Stimulated activated CD8-positive, alpha-beta memory T cell treated with anti-CD3 and anti-CD28 coated beads, Interleukin-2, amount 100 ng/mL, for 1 hour (primary cell): ENCODE measurements at regions not wholly inside any gene's neighbourhood (a gene's known extent, or its start where the extent isn't known, plus 50 kb on each side); places are given as distances from the start of the nearest gene placed in this dataset.

Source experiments
- DNase-seq, 2 donors: peaks; one replicate each; pipeline ENCODE4 v3.0.0-alpha.2; 2020; ENCODE audit warnings: low read depth in 2 of 2

DNA sequence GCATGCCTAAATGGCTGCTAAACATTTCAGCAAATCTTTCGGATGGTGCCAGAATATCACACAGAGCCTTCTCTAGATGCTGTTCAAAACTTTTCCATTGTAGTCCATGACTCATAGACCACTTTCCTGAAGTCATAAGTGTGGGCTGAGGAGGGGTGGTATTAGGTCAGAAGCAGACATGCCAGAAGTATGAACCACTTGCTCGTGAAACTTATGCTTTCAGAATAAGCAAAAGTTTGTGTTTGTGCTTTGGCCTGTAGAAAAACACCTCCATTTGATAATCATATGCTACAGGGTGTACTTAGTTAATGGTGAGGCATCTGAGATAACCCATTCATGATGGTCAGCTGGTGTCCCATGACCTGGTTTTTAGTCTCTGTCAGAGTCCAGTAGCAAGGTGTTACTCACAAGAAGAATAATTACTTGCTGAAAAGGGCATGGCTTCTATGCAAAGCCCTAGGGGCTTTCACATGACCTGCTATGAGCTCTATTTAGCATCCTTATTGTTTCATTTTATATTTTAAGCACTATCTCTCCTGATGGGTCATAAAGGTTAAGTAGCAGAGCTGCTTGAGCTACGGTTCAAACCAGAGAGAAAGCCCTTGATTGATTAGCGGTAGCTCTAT is 183.1 kb upstream of the IVNS1ABP start:
- no peak for DNase-seq

DNA sequence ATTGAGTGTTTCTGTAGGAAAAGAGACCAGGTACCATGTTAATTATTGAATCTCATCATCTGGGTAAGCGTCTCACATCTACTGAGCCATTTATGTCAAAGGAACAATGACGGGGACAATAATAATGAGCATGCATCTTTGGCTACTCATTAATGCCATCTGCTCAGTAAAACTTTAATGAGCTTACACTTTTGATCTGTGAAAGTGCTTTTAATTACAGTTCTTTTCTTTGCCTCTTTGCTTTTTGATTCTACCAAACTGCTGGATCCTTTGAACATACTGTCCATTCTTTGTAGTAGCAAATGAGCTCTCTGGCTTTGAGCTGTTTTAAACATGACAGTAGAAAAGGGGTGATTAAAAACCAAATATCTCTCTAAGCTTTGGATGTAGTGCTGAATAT is 181.2 kb upstream of the IVNS1ABP start:
- DNase-seq: no peak

DNA sequence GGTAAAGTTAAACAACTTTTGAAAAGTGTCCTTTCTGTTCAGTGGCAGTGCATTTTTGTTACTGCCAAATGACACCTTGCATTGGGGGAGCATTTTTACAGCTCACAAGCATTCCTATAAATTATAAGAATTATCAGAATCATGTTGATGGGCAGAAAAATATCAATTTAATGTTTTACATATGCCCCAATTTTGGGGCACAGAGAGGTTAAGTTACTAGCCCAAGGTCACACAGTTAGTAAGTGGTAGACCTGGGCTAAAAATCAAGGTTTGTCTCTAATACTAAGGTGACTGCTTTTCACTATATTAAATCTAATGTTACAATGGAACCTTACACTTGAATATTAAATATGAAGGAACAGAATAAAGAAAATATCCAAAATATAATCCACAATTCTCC is 180.1 kb upstream of the IVNS1ABP start:
- no peak for DNase-seq

DNA sequence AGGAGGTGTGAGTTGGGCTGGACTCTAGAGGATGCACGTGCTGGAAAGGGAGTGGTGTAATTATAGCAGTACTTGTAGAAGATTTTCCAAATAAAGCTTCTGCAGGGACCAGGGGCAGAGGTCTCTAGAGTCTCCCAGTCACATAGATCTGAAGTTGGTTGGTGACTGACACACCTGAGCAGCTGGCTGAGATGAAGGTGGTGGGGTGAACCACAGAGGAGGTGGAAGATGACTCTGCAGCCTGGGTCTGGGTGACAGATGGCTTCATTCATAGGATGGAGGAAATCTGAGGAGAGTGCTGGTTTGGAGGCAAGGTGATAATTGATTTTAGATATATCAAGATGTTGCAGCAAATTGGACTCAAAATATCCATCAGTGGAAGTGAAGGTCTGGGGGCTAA is 178.9 kb upstream of the IVNS1ABP start:
- DNase-seq: no peak

DNA sequence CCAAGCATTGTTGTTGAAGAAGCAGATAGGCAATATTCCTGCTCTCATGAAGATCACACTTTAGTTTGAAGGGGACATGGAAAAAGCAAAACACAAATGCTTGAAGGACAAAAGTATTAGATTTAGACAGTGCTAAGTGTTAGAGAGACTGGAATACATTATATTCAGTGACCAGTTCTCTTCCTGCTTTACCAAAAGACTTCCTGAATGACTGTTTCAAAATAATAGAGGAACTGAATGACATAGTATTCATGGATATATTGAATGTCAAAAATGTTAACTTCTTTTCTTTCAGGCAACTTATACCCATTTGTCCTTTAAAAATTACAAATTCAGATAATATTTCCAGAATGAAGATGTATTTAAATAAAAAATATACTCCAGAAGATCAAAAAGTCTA is 178.0 kb upstream of the IVNS1ABP start:
- DNase-seq: no peak

DNA sequence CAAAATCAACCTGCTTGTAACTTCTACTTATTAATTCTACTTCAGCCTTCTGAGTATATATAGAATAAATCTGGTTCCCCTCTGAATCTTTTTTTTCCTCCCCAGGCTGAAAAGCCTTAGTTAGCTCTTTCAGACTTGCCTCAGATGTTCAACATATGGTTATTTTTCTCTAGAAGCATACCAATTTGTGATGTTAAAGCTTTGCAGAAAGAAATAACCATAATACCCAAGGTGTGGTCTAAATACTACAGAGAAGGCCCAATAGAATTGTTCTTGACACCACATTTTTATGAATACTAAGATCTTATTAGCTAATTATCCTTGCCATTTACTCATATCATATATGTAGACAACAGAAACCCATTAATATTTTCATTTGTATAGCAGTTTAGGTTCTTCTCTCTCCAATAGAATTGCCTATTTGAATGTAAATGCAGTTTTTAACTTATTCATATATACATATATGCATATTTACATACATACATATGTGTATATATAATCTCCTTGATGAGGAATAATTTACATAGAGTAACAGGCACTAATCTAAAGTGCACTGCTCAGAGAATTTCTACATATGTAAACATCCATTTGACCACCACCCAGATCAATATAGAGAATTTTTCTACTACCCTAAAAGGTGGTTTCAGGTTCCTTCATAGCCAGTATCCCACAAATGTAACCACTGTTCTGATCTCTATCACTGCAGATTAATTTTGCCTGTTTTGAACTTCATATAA is 175.2 kb upstream of the IVNS1ABP start:
- DNase-seq: no peak

DNA sequence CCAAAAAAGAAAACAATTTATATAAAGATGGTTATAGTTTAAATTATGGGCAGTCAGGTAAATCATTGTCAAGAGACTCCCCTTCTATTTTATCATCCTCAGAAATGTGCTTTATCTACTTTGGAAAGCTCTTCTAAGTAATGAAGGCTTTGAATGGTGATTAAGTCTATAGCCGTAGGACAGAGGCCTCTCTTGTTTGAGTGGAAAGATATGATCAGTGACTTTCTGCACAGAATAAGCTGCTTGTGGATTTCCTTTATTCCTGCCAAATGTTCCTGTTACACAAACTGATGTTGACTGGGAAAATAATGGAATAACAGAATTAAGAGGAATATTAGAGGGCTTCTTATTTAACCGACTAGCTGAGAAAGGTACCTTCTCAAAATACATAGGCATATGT is 174.6 kb upstream of the IVNS1ABP start:
- DNase-seq: no peak

DNA sequence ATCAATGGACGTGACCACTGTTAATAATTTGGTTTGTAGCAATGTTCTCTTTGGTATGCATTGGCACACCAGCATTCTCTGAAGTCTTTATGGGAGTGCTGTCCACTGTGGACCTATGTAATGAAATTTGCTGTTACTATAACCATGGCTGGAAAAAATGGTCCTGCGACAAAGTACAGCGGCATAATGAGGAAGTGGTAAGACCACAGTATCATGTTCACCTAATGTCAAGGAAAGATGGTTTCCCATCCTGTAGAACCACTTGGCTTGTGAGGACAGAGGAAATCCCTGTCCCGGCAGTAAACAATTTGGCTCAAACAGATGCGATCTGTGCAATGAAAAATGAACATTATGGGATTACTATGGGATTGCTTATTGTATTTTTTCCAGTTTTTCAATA is 173.9 kb upstream of the IVNS1ABP start:
- DNase-seq: no peak

DNA sequence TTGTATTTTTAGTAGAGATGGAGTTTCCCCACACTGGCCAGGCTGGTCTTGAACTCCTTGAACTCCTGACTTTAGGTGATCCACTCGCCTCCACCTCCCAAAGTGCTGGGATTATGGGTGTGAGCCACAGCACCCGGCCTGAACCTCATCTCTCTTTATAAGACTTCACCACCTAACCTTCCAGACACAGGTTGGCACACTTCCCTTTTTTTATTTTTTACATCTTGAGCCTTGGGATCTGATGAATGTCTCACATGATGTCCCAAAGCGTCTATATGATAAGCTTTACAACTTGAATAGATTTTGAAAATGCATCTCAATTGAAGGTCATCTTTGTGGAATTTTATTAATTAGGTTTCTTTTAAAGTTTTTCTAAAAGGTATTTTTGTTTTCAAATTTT is 172.4 kb upstream of the IVNS1ABP start:
- no peak for DNase-seq

DNA sequence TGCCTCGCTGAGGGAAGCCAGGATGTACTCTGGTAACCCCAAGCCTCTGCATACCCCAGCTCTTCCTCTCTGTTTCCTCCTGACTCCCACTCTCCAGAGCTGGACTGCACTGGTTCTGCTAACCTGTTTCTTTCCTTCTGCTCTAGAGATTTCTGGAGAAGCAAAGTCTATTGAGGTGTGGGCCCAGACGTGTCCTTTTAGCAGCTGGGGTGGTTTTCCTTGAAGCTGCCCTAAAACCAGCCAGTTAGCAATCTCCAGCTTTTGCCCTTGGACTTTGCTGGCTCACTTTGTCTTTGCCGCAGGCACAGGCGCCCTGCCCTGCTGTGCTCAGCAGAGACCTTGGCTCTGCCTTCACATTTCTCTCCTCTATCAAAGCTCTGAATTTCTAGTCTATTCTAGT is 171.8 kb upstream of the IVNS1ABP start:
- no peak for DNase-seq

DNA sequence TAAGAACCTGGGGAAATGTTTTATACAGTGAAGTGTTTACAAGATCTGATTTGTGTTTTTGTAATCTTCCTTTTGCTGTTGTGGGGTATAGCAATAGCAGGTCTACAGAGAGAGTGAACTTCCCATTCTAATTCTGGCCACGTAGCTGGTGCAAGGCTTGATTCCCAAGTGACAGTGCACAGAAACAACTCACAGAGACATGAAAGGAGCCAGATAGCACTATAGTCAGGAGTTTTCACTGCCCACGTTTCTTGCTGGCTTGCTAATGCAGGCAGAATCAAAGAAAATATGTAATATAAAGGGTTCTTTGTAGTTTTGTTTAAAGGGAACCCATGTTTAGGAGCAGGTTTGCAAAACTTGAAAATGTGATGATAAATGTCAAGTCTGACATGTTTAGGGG is 170.9 kb upstream of the IVNS1ABP start:
- no peak for DNase-seq

DNA sequence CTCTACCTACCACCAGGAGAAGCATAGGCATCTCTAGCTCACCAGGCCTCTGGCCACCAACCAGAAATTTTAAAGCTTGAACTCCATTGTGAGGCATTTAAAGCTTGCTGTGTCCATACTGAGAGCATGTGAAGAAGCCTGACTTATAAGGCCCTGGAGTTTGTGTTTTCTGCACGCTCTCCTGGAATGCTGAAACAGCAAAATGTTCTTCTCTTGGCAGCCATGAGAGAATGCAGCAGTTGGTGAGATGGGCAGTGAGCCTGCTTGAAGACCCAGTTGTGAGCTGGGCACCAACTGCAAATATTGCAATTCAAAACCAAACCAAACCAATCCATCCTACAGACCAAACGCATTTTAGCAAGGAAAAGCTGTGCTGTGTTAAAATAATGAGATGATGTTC is 170.0 kb upstream of the IVNS1ABP start:
- DNase-seq: no peak

DNA sequence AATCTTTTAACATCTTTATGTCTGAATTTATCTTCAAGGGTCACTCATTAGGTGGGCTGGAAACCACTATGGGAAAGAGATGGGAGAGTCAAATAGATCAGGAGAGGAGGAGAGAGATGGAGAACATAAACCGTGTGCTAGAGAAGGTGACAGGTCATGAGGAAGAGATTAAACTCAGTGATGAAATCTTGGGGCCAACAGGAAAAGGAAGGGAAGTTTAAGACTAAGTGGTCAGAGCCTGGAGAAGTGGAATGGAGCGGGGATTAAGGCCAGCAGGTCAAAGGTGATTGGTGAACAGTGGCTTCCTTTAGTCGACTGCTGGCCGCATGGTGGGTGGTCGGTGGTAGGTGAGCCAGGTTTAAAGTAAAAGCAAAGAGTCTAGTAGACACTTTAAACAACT is 169.3 kb upstream of the IVNS1ABP start:
- no peak for DNase-seq

DNA sequence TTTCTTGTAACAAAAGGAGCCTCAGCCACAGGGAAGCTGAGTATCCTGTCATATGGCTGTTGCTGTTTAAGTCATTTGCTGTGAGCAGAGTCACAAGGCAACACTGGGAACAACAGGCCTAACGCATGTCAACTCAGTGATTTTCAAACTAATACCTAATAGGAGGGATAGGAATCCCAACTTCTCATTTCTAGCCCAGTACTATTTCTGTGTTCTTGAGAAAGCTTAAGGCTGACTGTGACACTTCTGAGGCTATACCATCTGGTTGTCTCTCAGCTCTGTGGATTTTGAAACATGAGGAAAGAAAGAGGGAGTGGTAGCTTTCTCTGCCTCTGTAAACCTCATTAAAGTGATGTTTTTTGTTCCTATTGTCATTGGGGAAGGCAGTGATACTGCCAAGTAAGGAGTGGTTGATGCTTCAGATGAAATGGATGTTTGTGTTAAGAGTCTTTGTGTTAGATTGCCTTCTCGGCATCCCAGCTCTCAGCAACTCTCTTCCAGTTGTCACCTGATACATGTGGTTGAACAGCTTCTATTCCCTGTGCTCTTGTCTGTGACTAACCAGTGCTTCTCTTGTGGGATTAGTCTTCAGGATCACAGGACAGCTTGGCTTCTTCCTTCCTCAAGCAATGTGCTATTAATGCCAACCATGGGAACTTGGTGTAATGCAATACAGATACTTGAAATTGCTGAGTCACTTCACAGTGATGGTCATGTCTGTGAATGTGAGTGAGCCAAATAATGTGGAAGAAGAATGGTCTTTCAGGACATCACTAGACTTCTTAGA is 166.8 kb upstream of the IVNS1ABP start:
- DNase-seq: no peak

DNA sequence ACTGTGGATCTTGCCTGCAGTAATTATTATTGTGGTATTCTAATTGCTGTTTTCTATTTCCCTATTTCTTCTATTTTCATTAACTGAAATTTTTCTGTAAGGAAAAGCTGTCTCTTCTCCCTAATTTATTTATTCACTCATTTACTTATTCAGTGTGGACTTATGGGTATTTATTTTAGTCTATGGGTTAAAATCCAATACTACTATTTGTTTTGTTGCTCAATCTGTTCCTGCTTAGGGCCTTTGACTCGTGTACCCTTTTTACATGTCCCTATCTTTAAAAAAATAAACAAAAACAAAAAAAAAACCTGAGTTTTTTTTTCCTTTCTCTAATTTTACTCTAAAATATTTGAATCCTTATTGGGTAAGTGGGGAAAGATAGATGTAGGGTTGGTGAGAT is 166.2 kb upstream of the IVNS1ABP start:
- no peak for DNase-seq

DNA sequence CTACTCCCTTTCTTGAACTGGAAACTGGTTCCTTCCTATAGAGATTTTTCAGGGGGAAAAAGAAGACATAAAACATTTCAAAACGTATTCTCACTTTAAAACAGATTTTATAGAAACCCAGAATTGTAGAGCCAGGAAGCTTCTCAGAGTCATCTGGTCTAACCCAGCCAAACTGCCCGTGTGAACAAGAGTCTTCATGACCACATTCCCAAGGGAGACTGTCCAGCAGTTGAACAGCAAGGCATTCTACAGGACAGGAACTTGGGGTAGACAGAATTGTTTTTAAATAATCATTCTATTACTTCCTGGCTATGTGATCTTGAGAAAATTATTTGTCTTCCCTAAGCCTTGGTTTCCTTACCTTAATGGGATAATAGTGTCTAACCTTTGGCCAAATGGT is 163.5 kb upstream of the IVNS1ABP start:
- DNase-seq: no peak

DNA sequence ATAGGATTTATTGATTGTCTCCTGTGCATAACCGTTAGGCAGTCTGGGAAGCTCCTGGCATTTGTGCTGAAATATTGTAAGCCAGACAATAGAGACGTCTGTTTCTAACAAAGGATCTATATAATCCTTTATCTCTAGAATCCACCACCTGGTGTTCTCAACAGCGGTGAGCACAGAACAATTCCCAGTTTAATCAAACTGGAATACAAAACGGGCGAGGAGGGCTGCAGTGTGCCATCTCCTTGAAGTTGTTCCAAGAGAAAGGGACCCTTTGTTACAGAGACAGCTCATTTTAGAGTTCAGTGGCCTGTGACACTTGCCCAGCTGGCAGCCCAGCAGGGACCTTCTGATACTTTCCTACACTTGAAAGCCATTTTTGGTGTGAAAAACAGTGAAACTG is 162.8 kb upstream of the IVNS1ABP start:
- no peak for DNase-seq

DNA sequence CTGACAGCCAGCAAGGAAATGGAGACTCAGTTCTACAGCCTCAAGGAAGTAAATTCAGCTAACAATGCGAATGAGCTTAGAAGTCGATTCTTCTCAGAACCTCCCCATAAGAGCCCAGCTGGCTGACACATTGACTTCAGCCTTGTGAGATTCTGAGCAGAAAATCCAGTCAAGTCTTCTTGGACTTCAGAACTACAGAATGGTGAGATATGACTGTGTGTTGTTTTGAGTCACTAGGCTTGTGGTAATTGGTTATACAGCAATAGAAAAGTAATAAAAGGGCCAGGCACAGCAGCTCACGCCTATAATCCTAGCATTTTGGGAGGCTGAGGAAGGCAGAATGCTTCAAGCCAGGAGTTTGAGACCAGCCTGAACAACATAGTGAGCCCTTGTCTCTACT is 161.8 kb upstream of the IVNS1ABP start:
- DNase-seq: no peak

DNA sequence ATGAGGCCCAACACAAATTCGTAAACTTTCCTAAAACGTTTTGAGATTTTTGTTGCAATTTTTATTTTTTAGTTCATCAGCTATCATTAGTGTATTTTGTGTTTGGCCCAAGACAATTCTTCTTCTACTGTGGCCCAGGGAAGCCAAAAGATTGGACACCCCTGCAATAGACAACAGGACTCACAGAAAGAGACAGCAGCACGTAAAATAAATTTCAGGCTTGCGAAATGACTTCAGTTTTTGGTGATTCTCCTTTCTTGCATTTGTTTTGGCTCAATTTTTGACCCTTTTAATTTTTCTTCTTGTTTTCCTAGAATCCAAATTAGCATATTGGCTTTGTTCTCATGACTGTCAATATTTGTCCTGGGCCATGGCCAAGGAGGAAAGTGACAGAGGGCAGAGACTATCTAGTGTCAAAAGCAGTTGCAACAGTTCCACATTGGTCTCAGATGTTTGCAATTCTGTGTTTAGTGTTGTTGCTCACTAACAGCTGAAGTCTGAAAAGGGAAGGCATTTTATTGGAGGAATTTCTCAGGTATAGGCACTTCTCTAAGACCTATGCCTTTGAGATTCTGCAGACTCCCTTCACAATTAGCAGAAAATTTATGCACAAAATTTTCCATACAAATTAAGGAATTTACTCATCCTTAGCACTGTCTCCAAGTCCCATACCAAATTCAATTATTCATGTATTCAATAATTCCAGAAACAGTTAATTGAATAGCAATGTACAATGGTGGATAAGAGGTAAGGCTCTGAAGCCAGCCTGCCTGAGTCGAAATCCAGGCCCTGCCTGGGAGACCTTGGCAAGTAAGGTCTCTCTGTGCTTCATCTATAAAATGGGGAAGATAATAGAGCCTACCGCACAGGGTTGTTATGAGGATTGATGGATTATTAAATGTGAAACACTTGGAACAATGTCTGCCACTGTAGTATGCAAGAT is 160.9 kb upstream of the IVNS1ABP start:
- no peak for DNase-seq

DNA sequence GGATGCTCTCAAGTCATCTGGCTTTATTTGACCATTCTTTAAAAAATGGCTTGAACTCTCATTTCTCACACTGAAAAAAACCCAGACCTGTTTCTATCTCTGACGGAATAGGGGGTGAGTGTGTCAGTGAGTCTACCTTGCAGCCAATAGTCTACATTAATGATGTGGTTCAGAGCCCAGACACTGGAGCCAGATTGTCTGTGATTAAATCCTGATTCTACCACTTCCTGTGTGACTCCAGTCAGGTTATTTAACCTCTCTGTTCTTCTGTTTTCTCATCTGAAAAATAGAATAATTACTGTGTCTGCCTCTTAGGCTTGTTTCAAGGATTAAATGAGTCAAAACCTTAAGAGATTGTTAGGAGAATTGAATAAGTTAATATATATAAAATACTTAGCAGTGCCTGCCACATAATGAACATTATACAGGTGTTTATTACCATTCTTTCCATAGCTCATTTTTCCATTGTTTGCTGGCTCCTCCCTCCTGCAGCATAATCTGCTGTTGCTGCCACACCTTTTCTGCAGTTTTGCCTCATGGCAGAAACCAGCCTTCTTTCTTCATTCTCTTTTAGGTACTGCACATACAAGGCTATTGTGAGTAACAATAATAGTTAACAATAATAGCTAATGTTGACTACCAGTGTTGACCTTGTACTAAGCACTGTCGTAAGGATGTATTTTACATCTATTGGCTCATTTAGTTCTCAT is 157.6 kb upstream of the IVNS1ABP start:
- DNase-seq: no peak

DNA sequence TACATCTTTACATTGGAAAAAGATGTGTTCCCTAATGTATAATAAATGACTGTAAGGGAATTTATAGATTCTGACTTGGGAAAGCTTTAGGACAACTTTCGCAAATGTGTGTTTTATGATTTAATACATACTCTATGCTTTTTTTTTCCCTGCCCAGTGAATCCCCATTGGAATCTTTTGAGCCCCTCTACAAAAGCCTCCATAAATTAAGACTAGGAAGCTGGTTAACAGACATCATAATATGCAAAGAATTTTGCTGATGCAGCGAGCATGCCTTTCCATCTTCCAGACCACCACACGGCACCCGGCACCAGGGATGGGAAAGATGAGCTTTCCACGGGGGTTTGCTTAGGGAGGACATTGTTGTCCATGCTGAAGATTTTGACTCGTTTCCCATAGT is 156.1 kb upstream of the IVNS1ABP start:
- no peak for DNase-seq
